HG03521 (cell line): ENCODE measurements at regions not wholly inside any gene's neighbourhood (a gene's known extent, or its start where the extent isn't known, plus 50 kb on each side); places are given as distances from the start of the nearest gene placed in this dataset.
"Not testable (repeated sequence)": the region's sequence is repeated elsewhere in the genome, so short reads cannot be mapped to it uniquely, and the experiment has no call there.

Source experiments
- ATAC-seq: cut with Tn5 transposase; IDR thresholded peaks from one replicate; pipeline ENCODE4 v1.9.1; 2021; ENCODE audit warnings: mild to moderate bottlenecking, moderate library complexity; ENCODE audit not compliant: unreplicated experiment

DNA sequence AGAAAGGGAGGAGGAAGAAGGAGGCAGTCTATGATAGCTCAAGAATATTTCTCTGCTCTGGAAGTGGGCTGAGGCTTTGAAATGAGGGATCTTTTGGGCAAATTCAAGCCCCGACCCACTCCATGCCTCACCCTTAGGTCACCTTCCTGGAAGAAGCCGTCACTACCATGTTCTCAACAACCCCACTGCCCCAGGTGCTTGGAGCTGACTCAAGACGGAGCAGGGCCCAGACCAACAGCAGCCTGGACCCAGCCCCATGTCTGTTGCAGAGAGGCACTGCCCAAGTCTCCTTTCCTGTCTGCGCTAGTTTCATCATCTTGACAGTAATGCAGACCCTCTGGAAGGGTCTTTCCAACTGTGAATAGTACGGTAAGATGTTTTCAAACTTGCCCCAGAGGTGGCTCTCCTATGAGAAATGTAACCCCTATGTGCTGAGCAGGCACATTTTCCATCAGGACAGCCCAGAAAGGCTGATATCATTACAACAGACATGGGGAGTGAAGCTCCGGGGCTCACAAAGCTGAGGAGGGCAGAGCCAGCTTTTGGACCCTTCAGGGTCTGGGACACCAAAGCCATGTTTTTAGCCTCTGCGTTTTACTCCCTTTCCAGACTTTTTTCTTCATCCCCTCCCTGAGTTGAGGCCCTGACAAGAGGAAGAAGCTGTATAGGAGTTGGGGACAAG lies 128.2 kb upstream of the LARP1 start:
- ATAC-seq: no peak

GRCh38 chr5:154625031-154625430 lies 130.1 kb upstream of the LARP1 start:
- no peak for ATAC-seq

DNA sequence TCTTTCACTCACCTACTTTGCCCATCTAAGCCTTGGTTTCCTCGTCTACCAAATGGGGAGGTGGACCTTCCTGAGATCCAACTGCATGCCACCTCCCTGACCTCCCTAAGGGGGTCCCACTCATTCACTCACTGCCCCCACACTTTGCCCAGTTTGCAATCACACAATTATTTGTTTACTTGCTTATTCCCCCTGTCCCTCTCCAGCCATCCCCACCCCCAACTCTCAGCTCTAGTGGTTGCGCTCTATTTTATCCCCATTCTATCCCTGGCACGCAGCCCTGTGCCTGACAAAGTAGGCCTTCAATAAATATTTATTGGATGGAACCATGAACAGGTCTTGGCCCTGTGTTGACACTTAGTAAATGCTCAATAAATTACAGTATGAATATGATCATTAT lies 130.8 kb upstream of the LARP1 start:
- no peak for ATAC-seq

DNA sequence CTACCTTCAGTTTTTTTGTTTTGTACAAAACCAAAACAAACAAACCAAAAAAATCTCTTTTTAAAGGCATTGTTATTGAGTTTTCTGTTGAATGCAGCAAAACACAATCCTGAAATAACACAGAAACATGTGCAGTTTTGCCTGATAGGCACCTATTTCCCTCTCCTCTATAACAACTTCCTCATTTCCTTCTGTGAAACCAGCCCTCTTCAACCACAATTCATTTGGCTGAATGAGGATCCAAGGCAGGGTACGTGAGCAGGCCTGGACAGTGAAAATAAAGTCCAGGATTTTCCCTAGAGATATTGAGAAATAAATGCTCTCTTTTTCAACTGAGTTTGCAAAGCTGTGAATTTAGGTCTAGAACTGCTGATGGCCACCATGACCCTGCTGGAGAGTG lies 134.8 kb upstream of the LARP1 start:
- no peak for ATAC-seq

- no peak for ATAC-seq
Observed at GRCh38 chr5:154618696-154619095, 136.5 kb upstream of the LARP1 start.

GRCh38 chr5:154614595-154614994 lies 136.6 kb upstream of the HAND1 start:
- no peak for ATAC-seq

DNA sequence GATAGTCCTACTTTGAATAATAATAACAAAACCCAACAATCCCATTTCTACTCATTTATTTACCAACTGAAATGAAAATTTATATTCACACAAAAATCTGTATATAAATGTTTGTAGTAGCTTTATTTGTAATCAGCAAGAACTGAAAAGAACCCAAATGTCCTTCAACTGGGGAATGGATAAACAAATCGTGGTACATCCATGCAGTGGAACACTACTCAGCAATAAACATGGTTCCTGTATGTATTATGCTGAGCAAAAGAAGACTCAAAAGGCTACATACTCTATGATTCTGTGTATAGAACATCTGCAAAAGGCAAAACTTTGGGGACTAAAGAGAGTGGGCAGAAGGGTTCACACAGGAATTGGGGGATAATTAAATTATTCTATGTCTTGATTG lies 136.1 kb upstream of the HAND1 start:
- no peak for ATAC-seq

GRCh38 chr5:154612666-154613065 lies 134.6 kb upstream of the HAND1 start:
- ATAC-seq: no peak

DNA sequence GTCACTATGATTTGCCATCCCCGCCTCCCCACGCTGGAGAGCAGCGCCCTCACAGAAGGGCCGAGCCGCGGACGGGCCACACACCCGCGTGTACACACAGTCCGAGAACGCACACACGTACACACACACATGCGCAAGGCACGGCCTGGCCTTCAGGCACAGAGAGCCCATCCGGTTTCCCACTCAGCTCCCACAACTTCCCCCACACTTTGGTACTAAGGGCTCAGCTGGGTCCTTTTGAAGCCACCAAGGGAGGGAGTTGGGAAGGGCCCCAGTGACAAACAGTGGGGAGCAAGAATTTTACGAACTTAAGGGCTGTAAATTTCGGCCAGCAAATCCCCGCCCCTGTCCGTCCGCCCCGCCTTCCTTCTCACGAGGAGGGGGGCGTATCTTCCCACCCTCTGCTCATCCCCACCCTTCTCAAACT lies 133.3 kb upstream of the HAND1 start:
- no peak for ATAC-seq

DNA sequence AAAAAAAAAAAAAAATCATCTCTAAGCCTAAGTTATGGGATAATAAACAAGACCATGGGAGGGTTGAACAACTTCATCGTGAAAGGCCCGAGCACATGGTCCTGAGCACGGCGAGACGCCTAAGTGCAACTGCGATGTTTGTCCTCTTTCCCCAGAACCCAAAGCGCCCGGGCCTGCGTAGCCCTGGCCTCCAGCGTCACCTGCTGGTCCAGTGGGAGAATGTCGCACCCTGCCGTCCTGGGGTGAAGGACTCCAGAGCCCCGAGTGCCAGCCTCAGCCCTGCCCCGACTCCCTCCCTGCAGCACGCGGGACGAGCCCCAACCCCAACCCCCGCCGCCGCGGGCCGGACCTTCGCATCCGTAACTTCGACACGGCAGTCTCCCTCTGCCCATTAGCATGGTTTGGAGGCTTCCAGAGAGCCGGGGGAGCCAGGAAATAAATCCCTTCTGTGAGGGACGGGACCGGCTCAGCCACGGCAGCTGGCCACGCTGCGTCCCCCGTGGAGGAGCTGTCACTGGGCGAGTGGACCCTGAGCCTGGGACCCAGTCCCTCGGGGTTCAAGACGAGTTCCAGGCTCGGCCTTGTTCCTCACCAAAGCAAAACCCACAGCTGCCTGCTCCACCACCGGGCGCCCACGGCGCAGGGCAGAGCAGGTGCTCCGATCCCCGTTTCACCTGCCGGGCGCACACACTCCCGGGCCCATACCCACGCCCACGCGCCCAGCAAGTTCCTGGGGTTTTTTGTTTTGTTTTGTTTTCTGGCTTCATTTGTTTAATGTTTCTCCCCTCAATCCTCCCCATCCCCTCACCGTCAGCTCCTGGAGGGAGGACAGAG lies 132.5 kb upstream of the HAND1 start:
- peak; percentile 88 for ATAC-seq

DNA sequence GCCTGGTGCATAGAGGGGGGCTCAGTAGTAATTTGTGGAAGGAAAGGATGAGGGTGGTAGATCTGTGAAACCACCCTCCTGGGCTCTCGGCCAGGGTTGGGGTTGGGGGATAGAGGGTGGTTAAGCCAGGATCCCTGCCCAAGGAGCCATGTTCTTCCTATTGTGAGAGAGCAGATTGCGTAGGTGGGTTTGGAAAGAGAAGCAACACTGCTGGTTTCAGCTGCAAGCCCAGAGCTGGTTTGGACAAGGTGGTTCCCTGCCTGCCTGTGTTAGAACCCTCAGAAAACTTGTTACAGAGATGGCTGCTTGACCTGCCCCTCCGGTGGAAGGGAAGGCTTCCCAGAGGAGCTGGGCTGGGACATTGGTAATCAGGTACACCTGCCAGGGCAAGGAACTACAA lies 131.2 kb upstream of the HAND1 start:
- ATAC-seq: no peak

GRCh38 chr5:154608531-154609011 lies 130.5 kb upstream of the HAND1 start:
- no peak for ATAC-seq

- no peak for ATAC-seq
Observed at GRCh38 chr5:154607746-154608145, 129.7 kb upstream of the HAND1 start.

GRCh38 chr5:154606246-154606645 lies 128.2 kb upstream of the HAND1 start:
- ATAC-seq: no peak

DNA sequence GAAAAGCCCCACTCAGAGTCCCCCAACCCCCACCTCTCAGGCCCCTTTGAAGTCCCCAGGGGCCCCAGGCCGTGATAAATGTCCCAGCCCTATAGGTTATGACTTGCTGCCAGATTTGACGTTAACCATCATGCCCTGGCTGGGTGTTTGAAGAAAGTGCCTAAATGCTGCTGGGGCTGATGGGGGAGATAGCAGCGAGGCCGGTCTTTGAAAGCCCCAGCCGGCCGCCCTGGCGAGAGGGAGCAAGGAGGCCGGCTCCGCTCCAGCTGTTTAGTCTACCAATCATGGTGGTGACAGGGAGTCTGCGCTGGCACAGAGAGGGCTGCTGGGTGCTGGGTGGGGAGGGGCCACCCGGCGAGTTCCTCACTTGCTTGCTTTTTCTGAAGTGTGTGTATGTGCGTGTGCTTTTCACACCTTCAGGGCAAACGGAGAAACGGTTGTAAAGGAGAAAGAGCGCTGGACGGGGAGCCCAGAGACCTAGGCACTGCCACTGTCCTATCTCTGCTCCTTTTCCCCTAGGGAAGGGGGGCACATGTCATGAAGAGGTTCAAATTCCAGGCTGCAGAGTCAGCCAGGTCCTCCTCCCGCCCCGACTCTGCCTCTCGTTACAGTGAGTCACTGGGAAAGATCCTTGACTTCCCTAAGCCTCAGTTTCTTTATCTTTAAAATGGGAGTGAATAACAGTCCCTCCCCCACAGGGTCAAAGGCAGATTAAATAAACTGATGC lies 126.1 kb upstream of the HAND1 start:
- ATAC-seq: no peak

DNA sequence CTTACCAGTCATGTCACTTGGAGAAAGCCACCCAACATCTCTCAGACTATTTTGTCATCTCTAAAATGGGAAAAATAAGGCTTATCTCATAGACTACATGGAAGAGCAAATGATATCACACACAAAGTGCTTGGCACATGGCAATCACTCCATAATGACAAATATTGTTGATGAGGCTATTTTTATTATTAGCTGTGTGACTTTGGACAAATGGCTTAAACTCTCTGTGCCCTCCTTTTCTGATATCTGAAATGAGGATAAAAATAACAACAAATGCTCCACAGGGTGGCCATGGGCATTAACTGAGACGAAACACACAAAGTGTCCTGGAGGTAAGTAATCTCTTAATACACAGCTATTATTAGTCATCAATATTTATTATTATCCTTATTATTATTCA lies 125.5 kb upstream of the HAND1 start:
- no peak for ATAC-seq

GRCh38 chr5:154603011-154603410 lies 125.0 kb upstream of the HAND1 start:
- ATAC-seq: no peak

DNA sequence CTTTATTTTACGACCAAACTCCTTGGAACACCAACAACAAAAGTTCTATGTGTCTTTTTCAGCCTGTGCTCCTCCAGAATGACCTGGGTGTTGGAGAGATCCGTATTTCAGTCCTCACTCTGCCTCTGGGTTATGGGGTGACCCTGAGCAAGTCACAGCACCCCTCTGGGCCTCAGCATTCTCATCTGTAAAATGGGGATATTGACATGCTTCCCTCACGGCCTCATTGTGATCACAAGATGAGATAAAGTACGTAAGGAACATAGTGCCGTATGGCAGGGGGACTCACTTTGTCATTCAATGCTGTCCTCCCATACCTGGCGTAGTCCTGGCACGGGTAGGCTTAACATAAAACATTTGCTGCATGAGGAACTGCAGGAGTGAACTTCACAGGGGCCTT lies 123.0 kb upstream of the HAND1 start:
- no peak for ATAC-seq

GRCh38 chr5:154598021-154598420 lies 120.0 kb upstream of the HAND1 start:
- no peak for ATAC-seq

DNA sequence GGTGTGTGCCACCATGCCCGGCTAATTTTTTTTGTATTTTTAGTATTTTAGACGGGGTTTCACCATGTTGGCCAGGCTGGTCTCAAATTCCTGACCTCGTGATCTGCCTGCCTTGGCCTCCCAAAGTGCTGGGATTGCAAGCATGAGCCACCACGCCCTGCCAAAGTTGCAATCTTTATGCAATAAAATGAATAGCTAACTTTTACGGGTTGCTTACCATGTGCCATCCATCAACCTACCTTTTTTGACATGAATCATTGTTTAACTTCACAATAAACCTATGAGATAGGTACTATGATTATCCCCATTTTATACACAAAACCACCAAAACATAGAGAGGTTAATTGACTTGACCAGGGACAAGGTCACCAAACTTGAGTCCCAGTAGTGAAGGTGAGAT lies 118.8 kb upstream of the HAND1 start:
- ATAC-seq: not testable (repeated sequence)

- no peak for ATAC-seq
Observed at GRCh38 chr5:154595662-154596061, 117.6 kb upstream of the HAND1 start.

DNA sequence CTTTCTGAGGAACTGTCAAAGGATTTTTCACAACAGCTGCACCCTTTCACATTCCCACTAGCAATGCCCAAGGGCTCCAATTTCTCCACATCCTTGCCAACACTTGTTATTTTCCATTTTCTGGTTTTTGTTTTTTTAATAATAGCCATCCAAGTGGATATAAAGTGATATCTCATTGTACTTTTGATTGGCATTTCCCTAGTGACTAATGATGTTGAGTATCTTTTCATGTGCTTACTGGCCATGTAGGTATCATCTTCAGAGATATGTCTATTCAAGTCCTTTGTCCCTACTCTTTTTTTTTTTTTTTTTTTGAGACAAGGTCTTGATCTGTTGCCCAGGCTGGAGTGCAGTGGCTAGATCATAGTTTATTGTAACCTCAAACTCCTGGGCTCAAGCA lies 115.8 kb upstream of the HAND1 start:
- no peak for ATAC-seq
